ENCODE measurements at regions not wholly inside any gene's neighbourhood (a gene's known extent, or its start where the extent isn't known, plus 50 kb on each side); places are given as distances from the start of the nearest gene placed in this dataset.

- no peak for TF ChIP-seq REST (IDR thresholded peaks at IDR 0.05; ENCODE audit: unreplicated experiment)
- TF ChIP-seq NANOG (IDR thresholded peaks at IDR 0.05; ENCODE audit: borderline replicate concordance), result no peak
- TF ChIP-seq ETS1 (IDR thresholded peaks at IDR 0.05), result no peak
These were observed 273.2 kb upstream of the CDH9 start (continued) for GRCh38 chr5:27311544-27311943.

GRCh38 chr5:27308153-27308552 lies 269.8 kb upstream of the CDH9 start:
- Mint-ChIP-seq H3K4me1 (peaks cover 27% of the 10 kb centered on the region), H3K36me3 (ENCODE audit: low read depth) (no peaks in the 10 kb centered on the region), H3K27ac (no peak overlapping the region), H3K9me3 (no peaks in the 10 kb centered on the region), H3K27me3 (ENCODE audit: insufficient read depth, low read depth, poor library complexity) (no peaks in the 10 kb centered on the region), H3K4me3 (no peak overlapping the region)
- H4K20me1 ChIP-seq (replicated peaks; ENCODE audit: insufficient read depth), result no peaks in the 10 kb centered on the region
- DNase-seq (ENCODE audit: low spot score) (no peak), ATAC-seq (no peak)
- peaks cover 11% of the 10 kb centered on the region for H3K4me1 ChIP-seq (ENCODE audit: insufficient read depth)
- no peak overlapping the region for H3K4me2 ChIP-seq
- no peaks in the 10 kb centered on the region for H3K79me2 ChIP-seq (replicated peaks; ENCODE audit: insufficient read depth)
- H3K27ac ChIP-seq (ENCODE audit: low read depth), result no peak overlapping the region
- no peaks in the 10 kb centered on the region for H3F3A ChIP-seq (replicated peaks; ENCODE audit: low read depth)
- H3K4me3 ChIP-seq, result no peak overlapping the region
- no peaks in the 10 kb centered on the region for H3K36me3 ChIP-seq (ENCODE audit: insufficient read depth)
- H3K27me3 ChIP-seq (ENCODE audit: insufficient read depth), result no peaks in the 10 kb centered on the region
- H3K9me2 ChIP-seq (ENCODE audit: insufficient read depth), result no peaks in the 10 kb centered on the region
- H2AFZ ChIP-seq, result no peak overlapping the region
- no peak for TF ChIP-seq NANOG (IDR thresholded peaks at IDR 0.05; ENCODE audit: borderline replicate concordance)
- TF ChIP-seq POLR2AphosphoS5 (IDR thresholded peaks at IDR 0.05; ENCODE audit: low read depth), result no peak
- TF ChIP-seq REST (IDR thresholded peaks at IDR 0.05; ENCODE audit: unreplicated experiment), result no peak
- no peak for TF ChIP-seq CREB1 (CRISPR knock-in tag; IDR thresholded peaks at IDR 0.05; ENCODE audit: low read depth)
- no peak for TF ChIP-seq CTCF (conservative IDR thresholded peaks at IDR 0.05; ENCODE audit: low read depth in 2 of 2)
- TF ChIP-seq ZNF114 (CRISPR knock-in tag; IDR thresholded peaks at IDR 0.05), result no peak
- no peak for TF ChIP-seq JUNB (IDR thresholded peaks at IDR 0.05; ENCODE audit: unreplicated experiment)
- no peak for TF ChIP-seq ZNF462 (CRISPR knock-in tag; IDR thresholded peaks at IDR 0.05)

Data from GM23338 (cell line).